Sigmoid colon (tissue), 6 donors: ENCODE measurements at regions not wholly inside any gene's neighbourhood (a gene's known extent, or its start where the extent isn't known, plus 50 kb on each side); places are given as distances from the start of the nearest gene placed in this dataset.
"Not testable (repeated sequence)": the region's sequence is repeated elsewhere in the genome, so short reads cannot be mapped to it uniquely, and the experiment has no call there.

Experiments
- DNase-seq: peaks from one replicate; pipeline ENCODE4 v3.0.0-alpha.2; 2019
- H3K27ac ChIP-seq, 4 donors: fragments of 200-600 bp; sonication (generic); one replicate each; pipeline ENCODE4 v1.5.1; 2016 to 2019; ENCODE audit warnings: mild to moderate bottlenecking in 1 of 4
- H3K27me3 ChIP-seq, 3 donors: fragments of 200-600 bp; sonication (generic); one replicate each; pipeline ENCODE4 v1.5.1; 2019; ENCODE audit warnings: mild to moderate bottlenecking in 1 of 3
- H3K36me3 ChIP-seq, 4 donors: fragments of 200-600 bp; sonication (generic); one replicate each; pipeline ENCODE4 v1.5.1; 2016 to 2019
- H3K4me1 ChIP-seq, 4 donors: fragments of 200-600 bp; sonication (generic); one replicate each; pipeline ENCODE4 v1.5.1; 2017 to 2019
- H3K4me3 ChIP-seq, 4 donors: fragments of 200-600 bp; sonication (generic); one replicate each; pipeline ENCODE4 v1.5.1; 2017 to 2019; ENCODE audit warnings: mild to moderate bottlenecking in 2 of 4, moderate library complexity in 1 of 4
- H3K9me3 ChIP-seq, 4 donors: fragments of 200-600 bp in 3 of 4; sonication (generic) in 3 of 4; one replicate each; pipeline versions ENCODE4 v1.5.1 to v1.6.1; 2013 to 2019
- EP300 ChIP-seq, 4 donors: sonication (generic); formaldehyde crosslinking; IDR thresholded peaks; one replicate each; pipeline ENCODE4 v1.6.1; 2017; ENCODE audit warnings: antibody characterized with exemption in 4 of 4
- POLR2A ChIP-seq, 2 donors: fragments of 450-650 bp; IDR thresholded peaks; one replicate each; pipeline ENCODE4 v1.6.1; 2016; ENCODE audit warnings: antibody characterized with exemption in 2 of 2, mild to moderate bottlenecking in 2 of 2, moderate library complexity in 2 of 2
- POLR2AphosphoS5 ChIP-seq, 4 donors: sonication (generic); formaldehyde crosslinking; IDR thresholded peaks; one replicate each; pipeline ENCODE4 v1.6.1; 2017; ENCODE audit warnings: antibody characterized with exemption in 4 of 4
- WGBS, 2 donors: extraction: QIAGEN DNeasy Blood & Tissue Kit; methylation state at CpG; one replicate each; pipeline ENCODE4 v1.1.7; 2013; 5-methylcytosine and 5-hydroxymethylcytosine counted together
- intact Hi-C: fragments of 100-400 bp; cut with DNase I; formaldehyde crosslinking; loops from one replicate; pipeline ENCODE4 v1.15.1; 2023
- TF ChIP-seq, protein P1 (sequence below), 4 experiments: fragments of 450-650 bp in 3 of 4; fragments of 200-600 bp in 1 of 4; IDR thresholded peaks; one replicate each; pipeline ENCODE4 v1.5.1; 2016 to 2019; ENCODE audit warnings: antibody characterized with exemption in 4 of 4, mild to moderate bottlenecking in 3 of 4, moderate library complexity in 2 of 4
- donor health status: healthy with polysubstance abuse.
- donor health status: healthy.

DNA sequence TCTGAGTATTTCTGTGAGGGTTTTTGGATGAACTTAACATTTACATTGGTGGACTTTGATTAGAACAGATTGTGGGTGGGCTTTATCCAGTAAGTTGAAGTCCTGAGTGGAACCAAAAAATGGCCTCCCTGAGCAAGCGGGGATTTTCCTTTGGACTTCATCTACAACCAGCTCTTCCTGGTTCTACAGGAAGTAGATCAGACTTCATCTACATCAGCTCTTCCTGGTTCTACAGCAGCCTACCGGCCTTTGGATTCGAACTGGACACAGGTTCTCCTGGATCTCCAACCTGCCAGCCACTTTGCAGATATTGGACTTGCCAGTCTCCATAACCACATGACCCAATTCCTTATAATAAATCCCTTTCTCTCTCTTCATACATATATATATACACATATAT lies 79.9 kb upstream of the STK39 start:
- Histone ChIP-seq H3K4me1 (no peaks in the 10 kb centered on the region), H3K36me3 (no peaks in the 10 kb centered on the region), H3K9me3 (peaks cover 0 to 9% (median 4%) of the 10 kb centered on the region in 4 donors), H3K4me3 (no peak overlapping the region), H3K27ac (no peak overlapping the region), H3K27me3 (no peaks in the 10 kb centered on the region)
- intact Hi-C loops, result no loop called here
- TF ChIP-seq EP300 (IDR thresholded peaks at IDR 0.05) (no peak), POLR2A (IDR thresholded peaks at IDR 0.05) (no peak)
- no peak for DNase-seq
- WGBS, 2 donors, result 97% methylated on average over 3 of the region's 3 CpGs

DNA sequence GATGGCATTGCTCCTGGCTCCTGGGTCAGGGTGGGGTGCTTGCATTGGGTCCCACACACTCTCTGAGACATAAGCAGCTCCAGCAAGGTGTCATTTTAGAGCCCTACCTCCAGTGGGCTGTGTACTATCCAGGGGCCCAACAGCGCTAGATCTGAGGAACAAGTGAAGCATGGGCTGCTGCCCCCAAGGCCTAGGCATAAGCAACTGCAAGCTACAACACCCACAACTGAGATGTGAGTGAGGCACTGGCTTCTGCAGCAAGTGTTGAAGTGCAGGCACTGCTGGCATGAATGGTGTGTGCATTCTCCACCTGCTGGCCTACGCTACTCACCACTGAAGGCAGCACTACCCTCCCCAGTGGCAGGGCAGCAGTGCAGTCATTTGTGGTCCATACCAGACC lies 81.0 kb upstream of the STK39 start:
- TF ChIP-seq POLR2AphosphoS5 (IDR thresholded peaks at IDR 0.05) (no peak), EP300 (IDR thresholded peaks at IDR 0.05) (no peak), POLR2A (IDR thresholded peaks at IDR 0.05) (no peak)
- TF ChIP-seq, protein P1, sequence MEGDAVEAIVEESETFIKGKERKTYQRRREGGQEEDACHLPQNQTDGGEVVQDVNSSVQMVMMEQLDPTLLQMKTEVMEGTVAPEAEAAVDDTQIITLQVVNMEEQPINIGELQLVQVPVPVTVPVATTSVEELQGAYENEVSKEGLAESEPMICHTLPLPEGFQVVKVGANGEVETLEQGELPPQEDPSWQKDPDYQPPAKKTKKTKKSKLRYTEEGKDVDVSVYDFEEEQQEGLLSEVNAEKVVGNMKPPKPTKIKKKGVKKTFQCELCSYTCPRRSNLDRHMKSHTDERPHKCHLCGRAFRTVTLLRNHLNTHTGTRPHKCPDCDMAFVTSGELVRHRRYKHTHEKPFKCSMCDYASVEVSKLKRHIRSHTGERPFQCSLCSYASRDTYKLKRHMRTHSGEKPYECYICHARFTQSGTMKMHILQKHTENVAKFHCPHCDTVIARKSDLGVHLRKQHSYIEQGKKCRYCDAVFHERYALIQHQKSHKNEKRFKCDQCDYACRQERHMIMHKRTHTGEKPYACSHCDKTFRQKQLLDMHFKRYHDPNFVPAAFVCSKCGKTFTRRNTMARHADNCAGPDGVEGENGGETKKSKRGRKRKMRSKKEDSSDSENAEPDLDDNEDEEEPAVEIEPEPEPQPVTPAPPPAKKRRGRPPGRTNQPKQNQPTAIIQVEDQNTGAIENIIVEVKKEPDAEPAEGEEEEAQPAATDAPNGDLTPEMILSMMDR (IDR thresholded peaks at IDR 0.05), result no peak
- H3K4me3 ChIP-seq, result no peak overlapping the region
- H3K4me1 ChIP-seq, result no peaks in the 10 kb centered on the region
- intact Hi-C loops, result no loop called here
- no peaks in the 10 kb centered on the region for H3K36me3 ChIP-seq
- no peaks in the 10 kb centered on the region for H3K27me3 ChIP-seq
- WGBS, 2 donors, result 96 to 98% methylated on average over 2 of the region's 2 CpGs
- H3K27ac ChIP-seq, result no peak overlapping the region
- DNase-seq, result no peak
- H3K9me3 ChIP-seq, result peaks cover 0 to 9% (median 4%) of the 10 kb centered on the region in 4 donors

DNA sequence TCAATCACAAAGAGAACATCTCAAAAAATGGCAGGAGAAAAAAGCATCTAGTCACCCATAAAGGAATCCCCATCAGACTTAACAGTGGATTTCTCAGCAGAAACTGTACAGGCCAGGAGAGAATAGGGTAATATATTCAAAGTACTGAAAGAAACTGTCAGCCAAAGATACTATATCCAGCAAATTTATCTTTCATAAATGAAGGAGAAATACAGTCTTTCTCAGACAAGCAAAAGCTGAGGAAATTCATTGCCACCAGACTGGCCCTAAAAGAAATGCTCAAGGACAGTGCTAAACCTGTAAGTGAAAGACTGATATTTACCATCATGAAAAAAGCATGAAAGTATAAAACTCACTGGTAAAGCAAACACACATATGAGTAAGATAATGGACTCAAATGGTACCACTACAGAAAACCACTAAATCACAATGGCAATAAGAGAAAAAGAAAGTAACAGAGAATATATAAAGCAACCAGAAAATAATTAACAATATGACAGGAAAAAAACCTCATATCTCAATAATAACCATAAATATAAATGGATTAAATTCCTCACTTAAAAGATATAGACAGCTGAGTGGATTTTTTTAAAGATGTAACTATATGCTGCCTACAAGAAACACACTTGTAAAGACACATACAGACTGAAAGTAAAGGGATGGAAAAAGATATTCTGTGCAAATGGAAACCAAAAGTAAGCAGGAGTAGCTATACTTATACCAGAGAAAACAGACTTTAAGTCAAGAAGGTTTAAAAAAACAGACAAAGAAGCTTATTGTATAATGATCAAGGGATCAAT lies 83.4 kb upstream of the STK39 start:
- intact Hi-C loops, result no loop called here
- Histone ChIP-seq H3K27me3 (no peaks in the 10 kb centered on the region), H3K4me1 (no peaks in the 10 kb centered on the region), H3K9me3 (peaks cover 0 to 9% (median 4%) of the 10 kb centered on the region in 4 donors), H3K27ac (no peak overlapping the region), H3K4me3 (no peak overlapping the region), H3K36me3 (no peaks in the 10 kb centered on the region)
- no peak for DNase-seq
- TF ChIP-seq POLR2A (IDR thresholded peaks at IDR 0.05) (no peak), POLR2AphosphoS5 (IDR thresholded peaks at IDR 0.05) (no peak), EP300 (IDR thresholded peaks at IDR 0.05) (no peak)
- TF ChIP-seq, protein P1 (IDR thresholded peaks at IDR 0.05), result no peak

DNA sequence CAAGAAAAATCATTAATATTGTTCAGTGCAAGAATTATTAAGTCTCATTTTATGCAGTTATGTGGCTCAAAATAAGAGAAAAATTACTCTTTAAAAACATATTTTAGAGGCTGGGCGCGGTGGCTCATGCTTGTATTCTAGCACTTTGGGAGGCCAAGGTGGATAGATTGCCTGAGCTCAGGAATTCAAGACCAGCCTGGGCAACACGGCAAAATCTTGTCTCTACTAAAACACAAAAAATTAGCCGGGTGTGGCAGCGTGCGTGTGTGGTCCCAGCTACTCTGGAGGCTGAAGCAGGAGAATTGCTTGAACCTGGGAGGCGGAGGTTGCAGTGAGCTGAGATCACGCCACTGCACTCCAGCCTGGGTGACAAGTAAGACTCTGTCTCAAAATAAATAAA lies 87.9 kb upstream of the STK39 start:
- H3K9me3 ChIP-seq, H3K27me3 ChIP-seq, H3K4me1 ChIP-seq, intact Hi-C loops, H3K4me3 ChIP-seq, DNase-seq, H3K27ac ChIP-seq, H3K36me3 ChIP-seq: not testable (repeated sequence)
- WGBS, 2 donors, result 81 to 94% methylated on average over 8 of the region's 8 CpGs

DNA sequence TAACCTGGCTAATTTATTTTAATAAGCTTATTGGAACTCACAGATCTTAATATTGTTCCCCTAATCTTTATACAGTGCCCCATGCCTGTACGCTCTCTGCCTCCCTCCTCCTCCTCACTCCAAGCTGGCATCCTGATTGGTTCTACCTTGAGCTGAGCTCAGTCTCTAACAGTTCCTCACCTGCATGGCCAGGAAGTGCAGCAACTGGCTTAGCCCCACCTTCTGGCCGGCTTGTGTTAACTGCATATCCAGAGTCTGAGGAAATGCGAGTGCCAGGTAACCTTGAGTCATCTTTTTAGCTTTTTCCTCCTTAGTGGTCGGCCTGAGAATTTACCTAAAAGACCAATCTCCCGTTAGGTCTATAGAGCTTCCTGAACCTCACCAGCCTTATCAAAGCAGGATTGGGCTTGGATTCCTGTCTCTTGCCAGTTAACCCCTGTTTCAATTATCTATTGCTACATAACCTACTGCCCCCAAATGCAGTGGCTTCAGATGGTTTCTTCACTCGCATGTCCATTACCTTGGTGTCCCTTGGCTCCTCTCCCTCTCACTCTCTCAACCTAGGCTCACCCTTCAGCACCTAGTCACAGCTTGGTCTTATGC lies 89.5 kb upstream of the STK39 start:
- WGBS, 2 donors, result 27 to 61% methylated on average over 6 of the region's 6 CpGs
- H3K27ac ChIP-seq, result no peak overlapping the region
- no peaks in the 10 kb centered on the region for H3K36me3 ChIP-seq
- no peaks in the 10 kb centered on the region for H3K27me3 ChIP-seq
- TF ChIP-seq EP300 (IDR thresholded peaks at IDR 0.05), result no peak
- TF ChIP-seq, protein P1 (IDR thresholded peaks at IDR 0.05), result peak in 1 of 4 experiments; percentile 29
- no peak for DNase-seq
- intact Hi-C loops, result no loop called here
- no peak overlapping the region for H3K4me3 ChIP-seq
- no peaks in the 10 kb centered on the region for H3K4me1 ChIP-seq
- H3K9me3 ChIP-seq, result no peaks in the 10 kb centered on the region

DNA sequence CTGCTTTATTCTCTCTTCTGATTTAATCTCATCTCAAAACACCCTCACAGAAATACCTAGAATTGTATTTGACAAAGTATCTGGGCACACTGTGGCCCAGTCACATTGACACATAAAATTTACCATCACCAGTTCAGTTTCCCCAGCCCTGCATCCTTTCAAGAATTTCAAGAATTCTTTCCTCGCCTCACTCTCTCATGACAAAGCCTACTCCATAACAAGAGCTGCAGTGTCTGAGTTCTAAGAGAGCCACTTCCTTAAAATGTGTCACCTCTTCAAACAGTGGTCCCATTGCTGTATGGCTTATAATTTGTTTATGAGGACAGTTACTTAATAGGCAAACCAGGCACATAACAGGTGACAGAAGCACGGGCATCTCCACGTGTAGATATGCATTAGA lies 90.9 kb upstream of the STK39 start:
- 59 to 60% methylated on average over 3 of the region's 3 CpGs for WGBS, 2 donors
- H3K27ac ChIP-seq, result no peak overlapping the region
- no peak for TF ChIP-seq POLR2AphosphoS5 (IDR thresholded peaks at IDR 0.05)
- TF ChIP-seq POLR2A (IDR thresholded peaks at IDR 0.05), result no peak
- TF ChIP-seq EP300 (IDR thresholded peaks at IDR 0.05), result no peak
- TF ChIP-seq, protein P1 (IDR thresholded peaks at IDR 0.05), result no peak
- no peaks in the 10 kb centered on the region for H3K9me3 ChIP-seq
- DNase-seq, result no peak
- no peaks in the 10 kb centered on the region for H3K27me3 ChIP-seq
- H3K36me3 ChIP-seq, result no peaks in the 10 kb centered on the region
- H3K4me3 ChIP-seq, result no peak overlapping the region
- H3K4me1 ChIP-seq, result no peaks in the 10 kb centered on the region
- intact Hi-C loops, result no loop called here
